NCI-H187 (cell line): ENCODE measurements at regions not wholly inside any gene's neighbourhood (a gene's known extent, or its start where the extent isn't known, plus 50 kb on each side); places are given as distances from the start of the nearest gene placed in this dataset.
"Not testable (repeated sequence)": the region's sequence is repeated elsewhere in the genome, so short reads cannot be mapped to it uniquely, and the experiment has no call there.

Source experiments
- DNase-seq, 2 experiments: peaks; one replicate each; lab custom pipeline; 2025; lab: John Stamatoyannopoulos, UW

- not testable (repeated sequence) for DNase-seq
Observed at GRCh38 chr7:149995369-149996026, 121.7 kb downstream of the ATP6V0E2 start.

- not testable (repeated sequence) for DNase-seq
Observed at GRCh38 chr7:150000780-150001599, 127.2 kb downstream of the ATP6V0E2 start.

GRCh38 chr7:150003304-150003810, 129.6 kb downstream of the ATP6V0E2 start:
- no peak for DNase-seq

GRCh38 chr7:150003973-150004372, 130.2 kb downstream of the ATP6V0E2 start:
- DNase-seq, result not testable (repeated sequence)

- DNase-seq, result not testable (repeated sequence)
Observed at GRCh38 chr7:150004843-150005242, 131.1 kb downstream of the ATP6V0E2 start.

- DNase-seq, result not testable (repeated sequence)
Observed at GRCh38 chr7:150009620-150010303, 136.0 kb downstream of the ATP6V0E2 start.

- not testable (repeated sequence) for DNase-seq
Observed at GRCh38 chr7:150016651-150017189, 143.0 kb downstream of the ATP6V0E2 start.

GRCh38 chr7:150020210-150020609, 146.4 kb downstream of the ATP6V0E2 start:
- DNase-seq, result not testable (repeated sequence)

- DNase-seq, result not testable (repeated sequence)
Observed at GRCh38 chr7:150024550-150025490, 151.1 kb downstream of the ATP6V0E2 start.

GRCh38 chr7:150025802-150026201, 152.0 kb downstream of the ATP6V0E2 start:
- DNase-seq, result not testable (repeated sequence)

GRCh38 chr7:150028344-150029012, 154.7 kb downstream of the ATP6V0E2 start:
- not testable (repeated sequence) for DNase-seq

GRCh38 chr7:150029013-150029389, 155.2 kb downstream of the ATP6V0E2 start:
- DNase-seq, result not testable (repeated sequence)

GRCh38 chr7:150031733-150032132, 158.0 kb downstream of the ATP6V0E2 start:
- DNase-seq, result not testable (repeated sequence)

GRCh38 chr7:150033711-150034110, 159.9 kb downstream of the ATP6V0E2 start:
- not testable (repeated sequence) for DNase-seq

GRCh38 chr7:150035769-150036168, 162.0 kb downstream of the ATP6V0E2 start:
- DNase-seq, result not testable (repeated sequence)

- not testable (repeated sequence) for DNase-seq
Observed at GRCh38 chr7:150039061-150039460, 165.3 kb downstream of the ATP6V0E2 start.

GRCh38 chr7:150042281-150042680, 168.5 kb downstream of the ATP6V0E2 start:
- DNase-seq, result not testable (repeated sequence)

GRCh38 chr7:150044771-150045170, 171.0 kb downstream of the ATP6V0E2 start:
- DNase-seq, result not testable (repeated sequence)

GRCh38 chr7:150045596-150045995, 171.8 kb downstream of the ATP6V0E2 start:
- DNase-seq, result not testable (repeated sequence)
